Adipocyte (in vitro differentiated cells): ENCODE measurements at regions not wholly inside any gene's neighbourhood (a gene's known extent, or its start where the extent isn't known, plus 50 kb on each side); places are given as distances from the start of the nearest gene placed in this dataset.

Experiments
- DNase-seq: peaks from one replicate; pipeline ENCODE4 v3.0.0-alpha.2; 2015; ENCODE audit warnings: low read depth
- H3K27me3 ChIP-seq: replicated peaks from 2 replicates; pipeline ENCODE4 v1.7.0; 2013; ENCODE audit warnings: mild to moderate bottlenecking, low read length, moderate library complexity; ENCODE audit not compliant: control insufficient read depth, insufficient read depth
- H3K36me3 ChIP-seq: 2 replicates; pipeline ENCODE4 v1.7.0; 2013; ENCODE audit warnings: low read length, mild to moderate bottlenecking, moderate library complexity; ENCODE audit not compliant: control insufficient read depth, insufficient read depth, severe bottlenecking
- H3K4me1 ChIP-seq: 2 replicates; pipeline ENCODE4 v1.7.0; 2013; ENCODE audit warnings: mild to moderate bottlenecking, low read length, moderate library complexity; ENCODE audit not compliant: control insufficient read depth, insufficient read depth
- H3K4me3 ChIP-seq: 2 replicates; pipeline ENCODE4 v1.7.0; 2013; ENCODE audit warnings: mild to moderate bottlenecking, low read length, moderate library complexity
- H3K9ac ChIP-seq: 2 replicates; pipeline ENCODE4 v1.7.0; 2013; ENCODE audit warnings: mild to moderate bottlenecking, low read length, moderate library complexity
- H3K9me3 ChIP-seq: 2 replicates; pipeline ENCODE4 v1.7.0; 2013; ENCODE audit warnings: mild to moderate bottlenecking, low read length, moderate library complexity; ENCODE audit not compliant: control insufficient read depth

- no peaks in the 10 kb centered on the region for H3K9me3 ChIP-seq
- DNase-seq, result peak; percentile 43
- no peaks in the 10 kb centered on the region for H3K27me3 ChIP-seq
- no peak overlapping the region for H3K9ac ChIP-seq
- H3K4me3 ChIP-seq, result no peak overlapping the region
- H3K4me1 ChIP-seq, result peaks cover 25% of the 10 kb centered on the region
- H3K36me3 ChIP-seq, result no peaks in the 10 kb centered on the region
These were observed 362.0 kb upstream of the NFE2L3 start for GRCh38 chr7:25789701-25790640.

DNA sequence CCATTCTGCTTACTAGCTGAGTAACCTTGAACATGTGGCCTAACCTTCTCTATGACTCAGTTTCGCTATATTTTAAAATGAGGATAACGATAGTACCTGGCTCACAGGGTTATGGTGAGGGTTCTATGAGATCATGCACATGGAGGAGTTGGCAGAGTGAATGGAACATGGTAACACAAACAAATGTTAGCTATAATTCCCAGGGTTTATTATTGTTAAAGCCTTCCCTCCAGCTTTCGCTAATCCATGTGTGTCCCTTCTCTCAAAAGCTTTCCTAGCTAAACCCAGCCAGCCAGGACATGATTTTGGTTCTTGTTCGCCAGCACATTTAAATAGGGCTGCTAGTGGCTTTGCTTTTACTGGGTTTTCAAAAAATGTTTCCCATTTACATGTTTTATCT, 361.0 kb upstream of the NFE2L3 start:
- no peaks in the 10 kb centered on the region for H3K9me3 ChIP-seq
- DNase-seq, result no peak
- no peaks in the 10 kb centered on the region for H3K27me3 ChIP-seq
- H3K4me1 ChIP-seq, result peaks cover 25% of the 10 kb centered on the region
- no peaks in the 10 kb centered on the region for H3K36me3 ChIP-seq
- H3K9ac ChIP-seq, result no peak overlapping the region
- H3K4me3 ChIP-seq, result no peak overlapping the region

DNA sequence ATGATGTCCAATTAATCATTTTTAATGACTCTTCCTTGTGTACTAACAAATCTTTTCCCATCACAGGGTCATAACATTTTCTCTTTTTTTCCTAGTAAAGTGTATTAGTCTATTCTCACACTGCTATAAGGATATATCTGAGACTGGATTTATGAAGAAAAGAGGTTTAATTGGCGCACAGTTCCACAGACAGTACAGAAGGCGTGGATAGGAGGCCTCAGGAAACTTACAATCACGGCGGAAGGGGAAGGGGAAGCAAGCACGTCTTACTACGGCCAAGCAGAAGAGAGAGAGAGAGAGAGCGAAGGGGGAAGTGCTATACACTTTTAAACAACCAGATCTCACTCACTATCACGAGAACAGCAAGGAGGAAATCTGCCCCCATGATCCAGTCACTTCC, 359.4 kb upstream of the NFE2L3 start:
- no peak overlapping the region for H3K4me3 ChIP-seq
- DNase-seq, result no peak
- no peak overlapping the region for H3K9ac ChIP-seq
- no peaks in the 10 kb centered on the region for H3K36me3 ChIP-seq
- no peaks in the 10 kb centered on the region for H3K9me3 ChIP-seq
- peaks cover 12% of the 10 kb centered on the region for H3K4me1 ChIP-seq
- H3K27me3 ChIP-seq, result no peaks in the 10 kb centered on the region

DNA sequence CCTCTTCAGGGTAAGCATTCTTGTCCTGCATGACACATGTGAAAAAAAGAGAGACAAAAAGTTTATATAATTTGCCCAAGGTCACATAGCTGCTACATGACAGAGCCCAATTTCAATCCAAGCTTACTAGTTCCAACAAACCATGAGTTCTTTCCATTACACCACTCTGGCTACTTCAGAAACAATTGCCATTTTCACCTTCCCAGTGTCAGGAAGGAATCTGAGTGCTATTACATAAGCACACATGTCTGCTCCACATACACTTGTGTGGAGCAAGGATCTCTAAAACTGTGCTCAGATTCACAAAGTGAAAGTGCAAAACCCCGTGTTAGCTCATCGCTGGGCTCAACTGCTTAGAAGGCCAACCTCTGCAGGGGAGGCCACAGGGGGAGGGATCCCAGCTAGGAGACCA, 356.2 kb upstream of the NFE2L3 start:
- peak; percentile 67 for DNase-seq
- Histone ChIP-seq H3K9ac (no peak overlapping the region), H3K27me3 (no peaks in the 10 kb centered on the region), H3K4me1 (no peaks in the 10 kb centered on the region), H3K36me3 (no peaks in the 10 kb centered on the region), H3K4me3 (peak overlapping the region; percentile 39), H3K9me3 (no peaks in the 10 kb centered on the region)

GRCh38 chr7:25798344-25798743, 353.7 kb upstream of the NFE2L3 start:
- Histone ChIP-seq H3K27me3 (no peaks in the 10 kb centered on the region), H3K4me1 (no peaks in the 10 kb centered on the region), H3K4me3 (no peak overlapping the region), H3K9ac (no peak overlapping the region), H3K36me3 (no peaks in the 10 kb centered on the region), H3K9me3 (no peaks in the 10 kb centered on the region)
- DNase-seq, result no peak

DNA sequence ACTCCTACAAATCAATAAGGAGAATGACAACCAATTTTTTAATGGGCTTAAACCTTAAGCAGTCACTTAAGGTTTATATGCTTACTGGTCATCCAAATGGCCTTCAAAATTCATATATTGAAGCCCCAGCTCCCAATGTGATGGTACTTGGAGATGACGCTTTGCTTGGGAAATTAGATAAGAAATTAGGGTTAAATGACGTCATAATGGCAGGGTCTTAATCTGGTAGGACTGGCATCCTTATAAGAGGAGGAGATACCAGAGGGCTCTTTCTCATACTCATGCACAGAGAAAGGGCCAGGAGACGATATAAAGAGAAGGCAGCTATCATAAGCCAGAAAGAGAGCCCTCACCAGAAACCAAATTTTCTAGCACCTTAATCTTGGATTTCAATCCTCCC, 350.8 kb upstream of the NFE2L3 start:
- no peak overlapping the region for H3K9ac ChIP-seq
- no peak for DNase-seq
- no peaks in the 10 kb centered on the region for H3K36me3 ChIP-seq
- no peaks in the 10 kb centered on the region for H3K27me3 ChIP-seq
- H3K4me3 ChIP-seq, result no peak overlapping the region
- H3K9me3 ChIP-seq, result no peaks in the 10 kb centered on the region
- H3K4me1 ChIP-seq, result peaks cover 10% of the 10 kb centered on the region

DNA sequence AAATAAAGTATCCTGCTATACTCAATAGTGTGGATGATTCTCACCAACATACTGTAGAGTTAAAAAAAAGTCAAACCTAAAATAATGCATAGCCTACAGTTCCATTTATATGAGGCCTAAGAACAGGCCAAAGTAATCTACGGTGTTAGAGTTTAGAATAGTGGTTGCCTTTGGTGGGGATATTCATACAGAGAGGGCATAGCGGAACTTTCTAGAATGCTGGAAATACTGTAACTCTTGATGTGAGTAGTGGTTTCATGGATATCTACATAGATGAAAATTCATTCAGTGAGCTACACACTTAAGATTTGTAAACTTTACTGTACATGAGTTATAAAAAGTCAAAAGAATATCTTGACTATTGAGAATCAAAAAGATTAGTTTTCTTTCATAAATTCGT, 349.9 kb upstream of the NFE2L3 start:
- peaks cover 17% of the 10 kb centered on the region for H3K4me1 ChIP-seq
- H3K27me3 ChIP-seq, result no peaks in the 10 kb centered on the region
- DNase-seq, result no peak
- no peak overlapping the region for H3K9ac ChIP-seq
- H3K36me3 ChIP-seq, result no peaks in the 10 kb centered on the region
- no peak overlapping the region for H3K4me3 ChIP-seq
- H3K9me3 ChIP-seq, result no peaks in the 10 kb centered on the region

GRCh38 chr7:25802473-25802872, 349.5 kb upstream of the NFE2L3 start:
- Histone ChIP-seq H3K9me3 (no peaks in the 10 kb centered on the region), H3K4me3 (no peak overlapping the region), H3K4me1 (peaks cover 19% of the 10 kb centered on the region), H3K36me3 (no peaks in the 10 kb centered on the region), H3K9ac (no peak overlapping the region), H3K27me3 (no peaks in the 10 kb centered on the region)
- DNase-seq, result peak; percentile 13

DNA sequence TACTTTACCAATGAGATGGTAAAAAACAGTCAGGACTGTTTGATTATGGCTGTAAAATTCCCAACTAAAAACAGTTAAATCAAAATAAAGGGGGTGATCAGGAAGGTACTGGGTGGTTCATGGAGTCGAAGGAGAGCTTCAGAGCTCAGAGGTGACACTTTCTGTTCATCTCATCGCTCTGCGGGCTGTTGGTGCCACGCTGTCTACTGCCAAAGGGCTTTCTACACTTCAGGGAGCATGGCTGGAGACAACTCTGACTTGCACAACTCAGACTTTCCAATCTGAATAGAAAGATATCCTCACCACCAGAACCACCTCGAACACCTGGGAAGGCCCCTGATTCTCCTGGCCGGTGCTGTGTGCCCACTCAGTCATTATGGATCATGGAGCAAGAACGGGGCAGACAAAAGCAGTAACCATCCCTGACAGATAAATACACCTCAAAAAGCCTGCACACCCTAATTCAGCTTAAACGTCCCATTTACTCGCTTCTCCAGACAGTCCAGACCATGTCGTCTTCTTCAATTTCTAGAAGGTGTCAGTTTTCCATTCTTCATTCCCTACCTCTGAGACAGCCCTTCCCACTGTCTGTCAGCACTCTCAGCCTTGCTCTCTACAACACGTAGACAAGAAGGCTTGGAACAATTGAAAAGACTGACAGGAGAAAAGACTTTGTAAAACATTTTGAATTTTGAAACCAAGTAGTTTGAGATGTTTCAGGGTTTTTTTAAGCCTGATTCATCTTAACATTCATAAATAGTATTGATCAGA, 348.7 kb upstream of the NFE2L3 start:
- DNase-seq, result no peak

DNA sequence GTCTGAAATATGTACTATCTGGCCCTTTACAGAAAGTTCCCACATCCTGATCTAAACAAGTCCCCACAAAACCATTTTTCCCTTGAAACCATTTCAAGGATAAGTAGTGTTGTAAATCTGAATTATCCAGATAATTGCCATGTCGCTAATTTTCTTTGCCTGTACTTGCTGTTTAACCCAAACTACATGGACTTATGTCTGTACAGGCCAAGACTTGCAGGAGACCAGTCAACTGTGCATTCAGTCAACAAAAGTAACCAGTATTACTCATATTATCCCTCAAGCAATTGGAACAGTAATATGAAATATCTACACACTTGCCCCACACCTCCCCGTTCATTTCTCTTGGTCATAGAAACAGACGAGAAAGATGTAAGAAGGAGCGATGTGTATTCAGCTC, 347.8 kb upstream of the NFE2L3 start:
- peaks cover 29% of the 10 kb centered on the region for H3K4me1 ChIP-seq
- H3K9me3 ChIP-seq, result no peaks in the 10 kb centered on the region
- no peaks in the 10 kb centered on the region for H3K36me3 ChIP-seq
- H3K4me3 ChIP-seq, result no peak overlapping the region
- peak; percentile 22 for DNase-seq
- H3K9ac ChIP-seq, result no peak overlapping the region
- no peaks in the 10 kb centered on the region for H3K27me3 ChIP-seq

More for the DNA sequence above, 348.7 kb upstream of the NFE2L3 start:
- no peaks in the 10 kb centered on the region for H3K9me3 ChIP-seq
- H3K36me3 ChIP-seq, result no peaks in the 10 kb centered on the region
- H3K4me3 ChIP-seq, result no peak overlapping the region
- no peaks in the 10 kb centered on the region for H3K27me3 ChIP-seq
- peaks cover 27% of the 10 kb centered on the region for H3K4me1 ChIP-seq
- no peak overlapping the region for H3K9ac ChIP-seq

- Histone ChIP-seq H3K4me3 (no peak overlapping the region), H3K9me3 (no peaks in the 10 kb centered on the region), H3K4me1 (peaks cover 29% of the 10 kb centered on the region), H3K27me3 (no peaks in the 10 kb centered on the region), H3K36me3 (no peaks in the 10 kb centered on the region), H3K9ac (no peak overlapping the region)
- DNase-seq, result peak; percentile 79
These were observed 346.8 kb upstream of the NFE2L3 start for GRCh38 chr7:25805027-25805687.
